HG02885 (cell line): ENCODE measurements at regions not wholly inside any gene's neighbourhood (a gene's known extent, or its start where the extent isn't known, plus 50 kb on each side); places are given as distances from the start of the nearest gene placed in this dataset.

Source experiments
- ATAC-seq: cut with Tn5 transposase; IDR thresholded peaks from one replicate; pipeline ENCODE4 v1.9.1; 2021; ENCODE audit warnings: mild to moderate bottlenecking; ENCODE audit not compliant: unreplicated experiment, poor library complexity

DNA sequence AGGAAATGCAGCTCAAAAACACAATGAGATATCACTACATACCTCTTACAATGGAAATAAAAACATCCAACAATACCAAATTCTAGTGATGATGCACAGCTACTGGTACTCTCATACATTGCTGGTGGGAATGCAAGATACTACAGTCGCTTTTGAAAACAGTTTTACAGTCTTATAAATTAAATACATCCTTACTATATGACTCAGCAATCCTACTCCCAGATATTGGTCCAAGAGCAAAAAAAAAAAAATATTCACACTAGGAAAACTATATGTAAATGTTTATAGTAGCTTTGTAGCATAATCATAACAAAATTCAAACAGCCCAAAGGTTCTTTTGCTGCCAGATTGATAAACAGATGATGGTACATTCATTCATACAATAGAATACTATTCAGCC is 217.4 kb upstream of the FAM83B start:
- no peak for ATAC-seq

DNA sequence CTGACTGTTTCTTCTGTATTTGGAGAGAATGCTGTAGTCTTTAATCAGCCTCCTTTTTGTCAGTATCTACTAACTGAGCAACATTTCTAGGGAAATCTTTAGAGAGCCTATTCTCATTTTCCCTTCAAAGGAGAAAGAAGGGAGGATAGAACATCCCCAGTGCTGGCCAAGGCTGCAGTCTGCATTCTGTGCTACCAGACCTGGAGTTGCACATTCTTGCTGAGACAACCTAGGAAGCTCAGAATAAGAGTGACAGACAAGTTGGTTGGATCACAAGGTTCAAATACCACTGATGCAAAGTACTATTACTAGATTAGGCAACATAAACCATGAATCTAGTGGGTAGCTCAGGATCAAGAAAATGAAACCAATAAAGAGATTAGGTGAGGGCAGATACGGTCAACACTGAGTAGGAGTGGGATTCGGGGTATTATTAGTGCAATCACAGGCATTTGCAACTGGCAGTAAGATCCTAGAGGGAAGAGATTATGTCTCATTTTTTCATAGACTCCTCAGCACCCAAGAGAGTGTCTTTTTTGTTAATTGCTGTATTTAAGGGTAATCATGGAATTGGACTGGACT is 213.5 kb upstream of the FAM83B start:
- ATAC-seq, result no peak

DNA sequence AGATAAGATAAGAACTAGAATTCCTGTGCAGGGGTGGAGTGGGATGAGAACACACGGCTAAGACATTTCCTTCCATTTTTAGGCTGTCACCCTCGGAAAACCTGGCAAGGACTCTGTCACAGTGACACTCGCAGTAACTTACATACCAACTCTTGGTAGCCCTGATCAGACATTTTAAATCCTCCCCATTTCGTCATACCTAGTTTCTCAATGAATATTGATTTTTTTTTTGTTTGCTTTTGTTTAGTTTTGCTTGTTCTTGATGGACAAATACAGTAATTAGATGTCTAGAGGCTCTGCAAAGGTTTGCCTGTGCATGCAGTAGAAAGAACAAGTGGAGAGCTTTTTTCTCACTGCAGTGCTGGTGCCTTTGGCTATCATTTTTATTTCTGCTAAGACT is 213.0 kb upstream of the FAM83B start:
- ATAC-seq, result no peak

DNA sequence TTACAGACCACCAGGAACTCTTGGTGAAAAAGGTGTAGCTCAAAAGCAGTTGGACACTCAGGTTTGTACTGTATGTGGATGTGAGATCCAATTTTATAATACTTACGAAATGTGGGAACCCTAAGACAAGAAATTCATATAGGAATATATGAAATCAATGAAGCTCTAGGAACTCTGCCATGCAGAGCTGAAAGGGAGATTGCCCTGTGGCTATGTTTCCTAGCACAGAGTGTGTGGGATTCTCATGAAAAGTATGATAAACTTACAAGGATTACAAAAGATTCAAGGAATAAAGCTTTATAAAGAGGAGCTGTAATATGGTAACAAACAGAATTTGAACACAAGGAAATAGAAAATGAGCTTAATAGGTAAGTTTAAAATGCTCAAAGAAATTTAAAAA is 205.7 kb upstream of the FAM83B start:
- ATAC-seq, result no peak

DNA sequence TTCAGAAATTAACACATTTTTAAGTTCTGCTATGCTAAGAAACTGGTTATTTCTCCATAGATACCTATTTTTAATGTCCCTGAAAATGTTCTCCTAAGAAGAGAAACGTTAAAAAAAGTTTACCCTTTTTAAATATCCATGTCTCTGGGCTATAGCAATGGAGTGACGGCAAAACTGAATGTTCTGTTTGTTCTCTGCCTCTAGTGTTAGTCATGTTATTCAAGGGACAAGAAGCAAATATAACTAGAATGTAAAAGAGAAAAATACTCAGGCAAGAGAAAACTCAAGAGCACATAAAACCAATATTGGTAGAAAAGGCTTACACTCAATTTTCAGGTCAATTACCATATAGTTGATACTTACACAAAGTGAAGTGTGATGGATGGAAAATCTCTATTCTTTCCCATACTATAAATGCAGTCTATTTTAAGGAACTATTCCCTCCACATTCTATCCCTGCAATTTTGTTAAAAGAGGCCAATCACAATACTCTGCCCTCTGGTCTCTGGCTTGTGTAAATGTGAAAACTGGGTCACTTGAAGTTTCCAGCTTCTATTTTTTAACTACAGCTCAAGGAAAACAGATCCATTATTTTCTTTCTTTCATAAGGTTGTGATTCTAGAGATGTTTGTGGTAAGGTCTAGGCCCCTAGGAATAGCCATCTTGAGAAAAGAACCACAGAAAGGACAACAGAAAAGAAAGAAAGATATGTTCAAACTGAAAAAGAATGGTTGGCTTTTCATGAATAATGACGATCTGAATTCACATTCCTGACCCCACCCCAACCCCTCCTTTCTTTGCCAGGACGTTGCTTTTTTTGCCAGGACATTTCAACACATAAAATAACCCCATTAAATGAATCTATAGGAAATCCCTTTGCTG is 200.3 kb upstream of the FAM83B start:
- no peak for ATAC-seq

DNA sequence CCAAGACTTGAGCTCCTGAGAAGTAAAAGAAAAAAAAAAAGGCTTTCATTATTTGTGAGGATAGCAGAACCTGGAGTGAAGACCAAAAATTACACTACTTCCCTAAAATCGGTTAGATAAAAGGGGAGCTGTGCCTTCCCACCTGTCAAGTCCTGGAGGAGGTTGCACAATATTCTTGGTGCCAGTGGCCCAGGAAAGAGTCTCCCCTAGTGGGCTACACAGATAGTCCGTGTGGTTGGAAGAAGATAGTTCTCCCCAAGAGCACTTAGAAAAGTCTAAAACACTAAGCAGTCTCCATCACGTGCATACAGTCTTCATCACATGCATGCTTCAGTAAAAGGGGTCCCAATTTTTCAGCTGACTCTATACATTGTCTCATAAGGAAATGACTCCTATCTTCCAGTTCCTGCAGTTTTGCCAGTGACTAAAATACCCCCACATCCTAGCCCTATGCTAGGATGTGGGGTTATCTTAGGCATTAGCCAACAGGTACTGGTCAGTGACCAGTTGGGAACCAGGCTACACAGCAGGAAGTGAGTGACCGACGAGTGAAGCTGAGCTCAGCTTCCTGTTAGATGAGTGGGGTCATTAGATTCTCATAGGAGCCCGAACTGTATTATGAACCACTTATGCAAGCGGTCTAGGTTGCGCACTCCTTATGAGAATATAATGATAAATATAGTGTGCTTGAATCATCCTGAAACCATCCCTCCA is 199.5 kb upstream of the FAM83B start:
- ATAC-seq, result no peak

DNA sequence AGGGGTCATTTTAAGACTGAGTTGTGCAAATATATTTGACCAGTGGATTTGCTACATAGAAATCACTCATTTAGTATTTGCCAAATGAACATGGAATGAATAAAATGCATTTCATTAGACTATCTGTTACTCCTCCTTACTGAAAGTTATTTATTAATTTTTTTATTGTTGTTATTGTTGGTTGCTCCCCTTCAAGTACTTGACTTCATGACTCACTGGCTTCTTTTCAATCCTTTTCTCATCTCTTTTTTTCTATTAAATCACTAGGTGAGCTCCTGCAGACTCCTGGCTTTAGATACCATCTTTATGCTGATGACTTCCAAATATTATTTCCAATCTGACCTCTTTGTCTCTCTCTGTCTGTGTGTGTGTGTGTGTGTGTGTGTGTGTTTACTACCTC is 192.2 kb upstream of the FAM83B start:
- ATAC-seq, result no peak

DNA sequence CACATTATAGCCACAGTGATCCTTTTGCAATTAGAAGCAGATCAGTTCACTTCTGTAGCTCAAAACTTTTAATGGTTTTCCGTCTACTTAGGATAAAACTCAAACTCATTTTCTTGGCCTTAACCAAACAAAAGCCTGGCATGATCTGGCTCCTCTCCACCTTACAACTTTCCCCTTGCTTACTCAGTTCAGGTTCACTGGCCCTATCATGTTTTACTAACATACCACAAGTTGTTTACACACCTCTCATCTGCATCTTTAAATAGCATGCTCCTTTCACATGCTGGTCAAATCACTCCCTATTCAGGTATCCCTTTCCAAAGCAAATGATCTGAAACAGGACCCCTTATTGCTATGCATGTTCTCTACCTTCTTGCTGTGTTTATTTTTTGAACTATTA is 191.4 kb upstream of the FAM83B start:
- no peak for ATAC-seq

DNA sequence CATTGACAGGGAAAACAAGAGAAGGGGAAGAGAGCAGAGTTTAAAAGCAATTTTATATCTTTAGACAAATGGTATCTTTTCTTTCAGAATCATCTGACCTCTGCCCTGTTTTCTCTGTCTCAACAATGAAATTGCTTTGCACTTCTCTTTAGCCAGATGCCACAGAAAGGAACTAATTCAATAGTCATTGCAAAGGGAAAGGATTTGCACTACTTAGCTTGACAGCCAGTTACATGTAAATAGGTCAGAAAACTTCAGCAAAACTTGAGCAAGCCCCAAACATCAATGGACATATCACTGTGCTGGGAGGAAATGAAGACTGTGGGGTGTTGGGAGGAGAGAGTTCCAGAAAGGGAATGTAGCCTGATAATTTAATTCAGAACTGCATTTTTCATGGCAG is 181.3 kb upstream of the FAM83B start:
- no peak for ATAC-seq

DNA sequence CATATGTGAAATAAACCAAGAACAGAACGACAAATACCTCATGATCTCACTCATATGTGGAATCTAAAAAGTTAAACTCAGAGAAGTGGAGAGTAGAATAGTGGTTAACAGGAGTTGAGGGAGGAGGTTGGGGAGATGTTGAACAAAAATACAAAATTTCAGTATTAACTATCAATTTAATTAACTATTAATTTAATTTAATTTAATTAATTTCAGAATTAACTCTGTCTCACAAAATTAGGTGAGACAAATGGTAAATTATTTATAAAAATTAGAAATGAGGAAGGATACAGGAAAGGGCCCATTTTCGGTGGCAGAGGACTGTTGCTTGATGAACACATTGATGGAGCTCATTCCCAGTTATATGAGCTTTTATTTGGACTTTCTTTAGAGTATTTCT is 166.0 kb upstream of the FAM83B start:
- ATAC-seq, result no peak

DNA sequence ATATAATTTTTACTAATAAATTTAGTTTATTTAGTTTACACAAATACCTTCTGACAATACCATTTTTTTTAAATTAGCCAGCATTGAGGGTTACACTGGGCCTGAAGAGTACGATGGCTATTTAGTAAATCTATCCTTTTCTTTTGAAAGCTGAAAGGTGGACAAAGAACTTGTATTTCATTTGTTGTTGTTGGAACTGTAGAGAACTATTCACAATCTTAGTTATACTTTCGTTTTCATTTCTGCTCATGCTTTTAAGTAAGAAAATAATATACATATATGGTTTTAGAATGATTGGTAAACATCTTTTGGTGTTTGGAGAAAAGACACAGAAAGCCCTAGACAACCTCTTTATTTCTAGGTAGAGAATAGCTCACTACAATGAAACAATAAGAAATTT is 165.3 kb upstream of the FAM83B start:
- ATAC-seq, result no peak

DNA sequence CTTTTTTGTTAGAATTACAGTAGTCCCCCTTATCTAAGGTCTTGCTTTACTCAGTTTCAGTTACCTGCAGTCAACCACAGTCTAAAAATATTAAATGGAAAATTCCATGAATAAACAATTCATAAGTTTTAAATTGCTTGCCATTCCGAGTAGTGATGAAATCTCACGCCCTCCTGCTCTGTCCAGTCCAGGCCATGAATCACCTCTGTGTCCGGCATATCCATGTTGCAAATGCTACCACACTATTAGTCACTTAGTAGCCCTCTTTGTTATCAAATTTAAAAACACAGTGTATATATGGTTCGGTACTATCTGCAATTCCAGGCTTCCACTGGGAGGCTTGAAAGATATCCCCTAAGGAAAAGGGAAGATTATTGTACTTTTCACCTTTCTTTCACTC is 164.6 kb upstream of the FAM83B start:
- no peak for ATAC-seq

DNA sequence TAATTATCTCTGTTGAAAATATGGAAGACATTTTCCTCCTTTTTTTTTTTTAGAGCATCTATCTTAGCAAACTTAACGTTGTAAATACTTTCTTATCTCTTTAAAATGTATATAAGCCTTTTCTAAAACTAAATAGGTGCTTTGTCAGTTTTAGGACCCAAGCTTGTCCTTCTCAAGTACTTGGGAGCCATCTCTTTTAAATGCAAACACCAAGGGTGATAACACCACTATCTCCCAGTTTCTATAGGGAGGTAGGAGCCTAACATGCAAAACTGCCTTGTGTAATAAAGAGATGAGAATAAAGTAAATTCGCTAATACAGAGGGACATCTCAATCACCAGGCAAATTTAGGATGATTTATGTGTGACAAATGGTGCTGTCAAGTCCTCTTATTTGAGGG is 157.0 kb upstream of the FAM83B start:
- no peak for ATAC-seq

DNA sequence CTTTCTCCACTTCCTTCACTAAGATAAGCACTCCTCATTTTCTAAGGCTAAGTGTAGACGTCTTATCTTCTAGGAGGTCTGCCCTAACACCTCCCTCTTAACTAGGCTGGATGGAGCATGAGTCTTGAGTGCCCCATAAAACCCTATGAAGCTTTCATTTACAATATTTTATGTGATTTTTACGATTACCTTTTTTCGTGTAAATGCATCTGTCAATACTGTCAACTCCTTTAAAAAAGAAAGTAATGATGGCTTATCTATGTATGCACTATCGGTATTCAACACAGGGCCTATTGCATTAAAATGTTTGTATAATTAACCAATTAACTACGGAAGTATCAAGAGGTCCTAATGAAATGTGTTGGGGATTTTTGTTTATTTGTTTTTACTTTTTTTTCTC is 156.0 kb upstream of the FAM83B start:
- no peak for ATAC-seq

DNA sequence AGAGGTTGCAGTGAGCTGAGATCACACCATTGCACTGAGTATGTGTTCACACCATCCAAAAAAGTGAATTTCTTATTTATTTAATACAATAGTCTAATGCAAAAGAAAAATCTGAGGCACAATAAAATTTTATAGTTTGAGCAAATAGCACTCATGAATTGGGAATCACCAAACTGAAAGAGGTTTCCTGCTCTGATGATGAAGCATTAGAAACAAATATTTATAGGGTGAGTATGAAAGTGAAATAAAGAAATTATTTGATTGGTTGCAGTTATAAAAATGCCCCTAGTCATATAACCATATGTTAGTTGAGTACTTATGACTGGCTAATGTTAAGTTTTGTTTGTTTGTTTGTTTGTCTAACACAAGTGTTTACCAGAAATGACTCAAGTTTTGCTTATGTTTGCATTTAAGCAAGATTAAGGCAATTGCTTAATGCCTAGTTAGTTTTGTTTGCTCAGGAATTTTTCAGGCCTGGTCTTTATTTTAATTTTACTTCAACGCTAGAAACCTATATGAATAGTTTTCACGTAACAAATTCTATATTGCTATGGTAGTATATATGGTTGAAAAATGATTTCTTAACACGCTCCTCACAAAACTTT is 151.5 kb upstream of the FAM83B start:
- ATAC-seq, result no peak

DNA sequence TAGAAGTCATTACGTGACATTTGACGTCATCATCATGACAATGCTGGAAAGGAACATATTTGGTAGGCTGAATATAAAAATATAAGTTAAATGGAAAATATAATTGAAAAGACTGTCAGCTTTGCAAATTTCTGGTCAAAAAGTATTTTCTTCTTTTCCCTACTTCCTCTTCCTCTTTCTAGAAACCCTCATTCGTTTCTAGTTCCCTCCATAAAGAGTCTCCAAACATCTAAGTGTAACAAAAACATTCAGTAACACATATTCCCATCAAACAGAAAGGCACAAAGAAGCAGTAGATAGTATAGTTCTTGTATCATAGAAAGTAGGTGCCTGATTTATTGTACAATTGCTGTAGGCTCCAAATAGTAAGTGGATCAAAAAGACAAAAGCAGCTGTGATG is 150.8 kb upstream of the FAM83B start:
- no peak for ATAC-seq

DNA sequence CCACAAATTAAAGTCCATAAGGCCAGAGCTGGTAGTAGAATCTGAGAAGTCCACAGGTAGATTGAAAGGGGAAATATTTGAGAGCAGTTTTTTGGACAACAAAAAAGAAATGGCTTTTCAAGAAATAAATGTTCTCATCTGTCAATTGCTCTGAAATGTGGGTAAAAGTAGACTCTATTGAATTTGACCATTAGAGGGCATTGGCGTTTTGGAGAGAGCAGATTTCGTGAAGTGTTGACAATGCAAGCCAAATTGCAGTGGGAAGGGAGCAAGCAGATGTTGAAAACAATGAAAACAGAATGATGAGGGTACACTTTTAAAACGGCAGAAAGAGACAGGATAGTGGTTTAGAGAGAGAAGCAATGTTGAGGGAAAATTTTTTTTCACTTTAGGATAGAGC is 149.1 kb upstream of the FAM83B start:
- no peak for ATAC-seq

DNA sequence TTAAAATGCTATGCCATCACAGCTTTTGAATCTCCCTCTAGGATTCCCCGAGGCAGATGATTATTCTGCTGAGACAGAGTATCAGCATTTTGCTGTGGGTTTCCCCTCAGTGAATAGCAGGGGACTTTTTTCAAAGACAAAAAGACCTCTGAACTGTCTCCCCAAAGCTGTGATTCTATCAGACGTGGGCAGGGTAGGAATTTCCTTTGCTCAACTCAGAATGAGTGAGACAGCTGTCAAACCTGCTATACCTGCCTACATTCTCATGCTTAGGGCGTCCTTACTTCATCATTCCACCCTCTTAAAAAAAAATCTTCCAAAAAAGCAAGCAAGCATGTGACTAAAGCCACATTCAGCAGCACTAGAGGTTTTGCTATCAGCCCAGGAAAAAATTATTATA is 147.6 kb upstream of the FAM83B start:
- ATAC-seq, result peak; percentile 64

DNA sequence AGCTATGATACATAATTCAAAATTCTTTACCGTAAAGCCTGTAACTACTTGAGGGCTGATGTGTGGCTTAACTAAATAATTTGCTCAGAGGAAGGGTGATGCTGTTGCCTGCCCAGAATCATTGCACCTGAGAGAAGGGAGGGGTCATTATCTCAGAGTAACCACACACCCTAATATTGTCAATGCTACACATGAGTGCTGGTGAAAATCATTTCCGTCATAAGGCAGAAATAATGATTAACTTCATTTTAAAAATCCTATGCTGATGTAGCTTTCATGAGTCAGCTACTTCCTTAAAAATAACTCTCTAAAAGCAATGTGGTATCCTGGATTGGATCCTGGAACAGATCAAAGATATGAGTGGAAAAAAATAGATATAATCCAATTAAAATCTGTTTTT is 146.4 kb upstream of the FAM83B start:
- ATAC-seq, result no peak

DNA sequence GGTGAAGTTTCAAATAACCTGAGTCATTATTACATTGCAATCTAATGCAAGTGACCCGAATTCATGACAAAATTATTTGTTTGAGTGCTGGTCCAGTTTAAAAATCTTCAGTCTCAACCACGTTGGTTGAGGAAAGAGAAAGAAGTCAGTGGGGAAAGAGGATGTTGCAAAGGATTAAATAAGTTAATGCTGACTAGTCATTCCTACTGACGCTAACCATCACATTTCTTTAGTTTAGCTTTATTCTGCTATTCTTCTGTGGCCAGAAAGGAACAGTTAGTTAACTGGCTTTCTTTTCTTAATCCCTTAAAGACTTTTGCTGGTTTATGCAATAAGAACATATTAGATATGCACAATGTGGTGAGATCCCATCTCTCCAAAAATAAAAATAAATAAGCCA is 143.8 kb upstream of the FAM83B start:
- ATAC-seq, result no peak

DNA sequence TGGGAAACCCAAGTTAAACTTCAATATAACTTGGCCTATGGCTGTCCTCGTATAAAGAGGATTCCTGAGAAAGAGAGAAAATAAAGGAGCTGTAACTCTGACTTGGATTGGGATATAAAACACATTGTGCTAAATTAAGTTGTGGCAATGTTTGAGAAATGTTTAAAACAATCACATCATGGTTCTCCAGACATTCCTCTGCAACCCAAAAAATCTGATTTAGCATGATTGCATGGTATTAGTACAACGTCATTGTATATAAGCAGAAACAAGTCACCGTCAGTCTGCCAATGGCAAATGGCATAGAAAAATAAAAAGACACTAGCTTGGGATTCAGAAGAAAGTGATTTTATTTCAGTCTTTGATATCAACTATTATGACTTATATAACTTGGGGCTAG is 140.2 kb upstream of the FAM83B start:
- no peak for ATAC-seq
